ENCODE measurements at regions not wholly inside any gene's neighbourhood (a gene's known extent, or its start where the extent isn't known, plus 50 kb on each side); places are given as distances from the start of the nearest gene placed in this dataset.

DNA sequence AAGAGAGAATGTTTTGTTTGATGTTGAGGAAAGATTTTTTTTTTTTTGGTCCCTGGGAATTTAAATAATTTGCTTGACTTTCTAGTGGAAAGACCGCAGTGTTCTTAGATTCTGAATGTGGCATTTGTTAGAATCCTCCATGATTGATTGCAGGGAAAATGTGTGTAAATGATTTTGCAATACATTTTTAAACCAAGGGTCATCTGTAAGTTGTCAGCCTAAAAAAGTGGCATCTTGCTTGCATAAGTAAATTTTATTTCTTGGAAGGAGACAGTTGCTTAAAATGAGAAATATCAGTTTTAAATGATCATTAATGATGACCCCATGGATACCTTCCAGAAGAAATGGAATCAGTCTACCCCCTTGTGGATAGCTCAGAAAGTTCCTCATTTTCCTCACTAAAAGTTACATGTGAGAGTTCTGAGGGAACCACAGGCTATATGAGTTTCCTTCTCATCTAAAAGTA lies 105.1 kb upstream of the SLC25A48 start:
- peak in 2 of 4 donors; percentile 5 to 18 for TF ChIP-seq CTCF (IDR thresholded peaks at IDR 0.05)
- no peak for TF ChIP-seq POLR2A (IDR thresholded peaks at IDR 0.05)
